ENCODE measurements at regions not wholly inside any gene's neighbourhood (a gene's known extent, or its start where the extent isn't known, plus 50 kb on each side); places are given as distances from the start of the nearest gene placed in this dataset.
"Not testable (repeated sequence)": the region's sequence is repeated elsewhere in the genome, so short reads cannot be mapped to it uniquely, and the experiment has no call there.

- peak; percentile 68 for DNase-seq (ENCODE audit: low spot score)
Observed at GRCh38 chr3:163218336-163218735, 1721.7 kb downstream of the OTOL1 start.

GRCh38 chr3:163213838-163214237, 1717.2 kb downstream of the OTOL1 start:
- no peak for DNase-seq (ENCODE audit: low spot score)

GRCh38 chr3:163196815-163197374, 1700.3 kb downstream of the OTOL1 start:
- DNase-seq (ENCODE audit: low spot score): no peak

GRCh38 chr3:163196245-163196644, 1699.6 kb downstream of the OTOL1 start:
- no peak for DNase-seq (ENCODE audit: low spot score)

- no peak for DNase-seq (ENCODE audit: low spot score)
Observed at GRCh38 chr3:163185721-163186350, 1689.2 kb downstream of the OTOL1 start.

- no peak for DNase-seq (ENCODE audit: low spot score)
Observed at GRCh38 chr3:163175970-163176369, 1679.4 kb downstream of the OTOL1 start.

- not testable (repeated sequence) for DNase-seq (ENCODE audit: low spot score)
Observed at GRCh38 chr3:163172513-163172912, 1675.9 kb downstream of the OTOL1 start.

- no peak for DNase-seq (ENCODE audit: low spot score)
Observed at GRCh38 chr3:163166197-163166596, 1669.6 kb downstream of the OTOL1 start.

GRCh38 chr3:163159306-163159705, 1662.7 kb downstream of the OTOL1 start:
- no peak for DNase-seq (ENCODE audit: low spot score)

- no peak for DNase-seq (ENCODE audit: low spot score)
Observed at GRCh38 chr3:163139600-163139999, 1643.0 kb downstream of the OTOL1 start.

- DNase-seq (ENCODE audit: low spot score): no peak
Observed at GRCh38 chr3:163138258-163138657, 1641.7 kb downstream of the OTOL1 start.

GRCh38 chr3:163132111-163132510, 1635.5 kb downstream of the OTOL1 start:
- DNase-seq (ENCODE audit: low spot score): no peak

- no peak for DNase-seq (ENCODE audit: low spot score)
Observed at GRCh38 chr3:163129287-163129686, 1632.7 kb downstream of the OTOL1 start.

- DNase-seq (ENCODE audit: low spot score): no peak
Observed at GRCh38 chr3:163126115-163126514, 1629.5 kb downstream of the OTOL1 start.
